A673 (cell line): ENCODE measurements at regions not wholly inside any gene's neighbourhood (a gene's known extent, or its start where the extent isn't known, plus 50 kb on each side); places are given as distances from the start of the nearest gene placed in this dataset.
"Not testable (repeated sequence)": the region's sequence is repeated elsewhere in the genome, so short reads cannot be mapped to it uniquely, and the experiment has no call there.

Experiments used
- BruUV-seq: library from RNA; stranded (reverse); fragments of 400-500 nt; replicated peaks from 2 replicates; lab custom pipeline; 2021; lab: Mats Ljungman, UMichigan
- CTCF ChIA-PET: fragments of 300-600 bp; sonication (Branson Sonifier 250); formaldehyde crosslinking; loops from one replicate; lab custom pipeline; 2022; ENCODE audit warnings: antibody characterized with exemption; lab: Charles Lee
- POLR2A ChIA-PET: fragments of 300-600 bp; sonication (Branson Sonifier 250); formaldehyde crosslinking; loops from one replicate; lab custom pipeline; 2022; ENCODE audit warnings: antibody characterized with exemption; ENCODE audit not compliant: low non-redundant PET; lab: Charles Lee
- DNase-seq: peaks from one replicate; pipeline ENCODE4 v3.0.0-alpha.2; 2015; ENCODE audit warnings: low spot score
- H3K27ac ChIP-seq: fragments of 200-600 bp; sonication (generic); 2 replicates; pipeline ENCODE4 v1.5.1; 2016; ENCODE audit warnings: mixed run types, low read depth, mild to moderate bottlenecking, mixed read lengths, antibody characterized with exemption, low read length; ENCODE audit not compliant: poor library complexity, severe bottlenecking
- H3K27me3 ChIP-seq: fragments of 200-600 bp; sonication (generic); replicated peaks from 2 replicates; pipeline ENCODE4 v1.6.1; 2017; ENCODE audit warnings: mixed run types, low read depth, mild to moderate bottlenecking, mixed read lengths, antibody characterized with exemption, low read length; ENCODE audit not compliant: insufficient read depth, poor library complexity
- H3K36me3 ChIP-seq: fragments of 200-600 bp; sonication (generic); 2 replicates; pipeline ENCODE4 v1.6.1; 2016; ENCODE audit warnings: mixed run types, mild to moderate bottlenecking, mixed read lengths, antibody characterized with exemption, low read length; ENCODE audit not compliant: insufficient read depth, poor library complexity, severe bottlenecking
- H3K4me1 ChIP-seq: fragments of 200-600 bp; sonication (generic); 2 replicates; pipeline ENCODE4 v1.6.1; 2017; ENCODE audit warnings: mixed run types, mild to moderate bottlenecking, mixed read lengths, antibody characterized with exemption, low read length; ENCODE audit not compliant: insufficient read depth, poor library complexity, severe bottlenecking
- H3K4me3 ChIP-seq: fragments of 200-600 bp; sonication (generic); 2 replicates; pipeline ENCODE4 v1.5.1; 2016; ENCODE audit warnings: low read depth, mixed run types, mild to moderate bottlenecking, mixed read lengths, low read length; ENCODE audit not compliant: poor library complexity, severe bottlenecking
- H3K9me3 ChIP-seq: fragments of 200-600 bp; sonication (generic); 2 replicates; pipeline ENCODE4 v1.6.1; 2016; ENCODE audit warnings: mixed run types, low read depth, mild to moderate bottlenecking, mixed read lengths, antibody characterized with exemption, low read length; ENCODE audit not compliant: poor library complexity, severe bottlenecking
- EZH2 ChIP-seq: fragments of 200-600 bp; sonication (generic); IDR thresholded peaks from 2 replicates; pipeline ENCODE4 v1.6.1; 2017; ENCODE audit warnings: borderline replicate concordance, low read depth, mild to moderate bottlenecking, mixed read lengths, antibody characterized with exemption, low read length; ENCODE audit not compliant: poor library complexity, severe bottlenecking
- intact Hi-C: fragments of 100-400 bp; cut with micrococcal nuclease; formaldehyde crosslinking; loops from one replicate; pipeline ENCODE4 v1.10.0; 2022; ENCODE audit not compliant: unreplicated experiment
- TF ChIP-seq, protein P1 (sequence below): fragments of 300-800, 200-600 bp; sonication (generic); conservative IDR thresholded peaks from 2 replicates; pipeline ENCODE4 v1.5.1; 2017; ENCODE audit warnings: low read depth, mild to moderate bottlenecking, antibody characterized with exemption, low read length, moderate library complexity, mixed read lengths

DNA sequence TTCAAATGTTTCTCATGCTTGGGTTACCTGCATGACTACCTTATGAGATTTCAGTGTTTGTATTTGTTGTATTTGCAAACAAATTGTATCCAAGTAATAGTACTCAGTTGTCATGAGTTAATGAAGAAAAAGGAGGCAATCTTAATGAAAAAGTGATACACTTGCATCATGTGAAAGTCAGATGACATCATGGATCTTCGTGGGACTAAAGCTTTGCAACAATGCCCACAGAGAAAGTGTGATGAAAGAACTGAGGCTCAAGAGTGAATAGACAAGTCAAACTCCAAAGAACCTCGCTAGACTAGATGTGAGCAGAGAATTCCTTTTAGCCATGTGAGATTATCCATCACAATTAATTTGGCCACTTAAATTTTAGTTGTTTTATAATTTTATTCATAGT, 75.4 kb upstream of the ADRB2 start:
- TF ChIP-seq, protein P1, sequence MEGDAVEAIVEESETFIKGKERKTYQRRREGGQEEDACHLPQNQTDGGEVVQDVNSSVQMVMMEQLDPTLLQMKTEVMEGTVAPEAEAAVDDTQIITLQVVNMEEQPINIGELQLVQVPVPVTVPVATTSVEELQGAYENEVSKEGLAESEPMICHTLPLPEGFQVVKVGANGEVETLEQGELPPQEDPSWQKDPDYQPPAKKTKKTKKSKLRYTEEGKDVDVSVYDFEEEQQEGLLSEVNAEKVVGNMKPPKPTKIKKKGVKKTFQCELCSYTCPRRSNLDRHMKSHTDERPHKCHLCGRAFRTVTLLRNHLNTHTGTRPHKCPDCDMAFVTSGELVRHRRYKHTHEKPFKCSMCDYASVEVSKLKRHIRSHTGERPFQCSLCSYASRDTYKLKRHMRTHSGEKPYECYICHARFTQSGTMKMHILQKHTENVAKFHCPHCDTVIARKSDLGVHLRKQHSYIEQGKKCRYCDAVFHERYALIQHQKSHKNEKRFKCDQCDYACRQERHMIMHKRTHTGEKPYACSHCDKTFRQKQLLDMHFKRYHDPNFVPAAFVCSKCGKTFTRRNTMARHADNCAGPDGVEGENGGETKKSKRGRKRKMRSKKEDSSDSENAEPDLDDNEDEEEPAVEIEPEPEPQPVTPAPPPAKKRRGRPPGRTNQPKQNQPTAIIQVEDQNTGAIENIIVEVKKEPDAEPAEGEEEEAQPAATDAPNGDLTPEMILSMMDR = no peak
- TF ChIP-seq EZH2 = no peak
- no peak for DNase-seq
- no TSS peak for BruUV-seq
- no peaks in the 10 kb centered on the region for H3K36me3 ChIP-seq
- no peaks in the 10 kb centered on the region for H3K9me3 ChIP-seq
- intact Hi-C loops = no loop called here
- H3K4me3 ChIP-seq = no peak overlapping the region
- ChIA-PET POLR2A (interaction anchor here (0.7 kb wide), 1 partner anchor 18 kb away, joined by 16 read pairs; no protein-coding TSS in a partner anchor), CTCF (no interaction called here)
- no peak overlapping the region for H3K27ac ChIP-seq
- no peaks in the 10 kb centered on the region for H3K4me1 ChIP-seq
- peaks cover 4% of the 10 kb centered on the region for H3K27me3 ChIP-seq

DNA sequence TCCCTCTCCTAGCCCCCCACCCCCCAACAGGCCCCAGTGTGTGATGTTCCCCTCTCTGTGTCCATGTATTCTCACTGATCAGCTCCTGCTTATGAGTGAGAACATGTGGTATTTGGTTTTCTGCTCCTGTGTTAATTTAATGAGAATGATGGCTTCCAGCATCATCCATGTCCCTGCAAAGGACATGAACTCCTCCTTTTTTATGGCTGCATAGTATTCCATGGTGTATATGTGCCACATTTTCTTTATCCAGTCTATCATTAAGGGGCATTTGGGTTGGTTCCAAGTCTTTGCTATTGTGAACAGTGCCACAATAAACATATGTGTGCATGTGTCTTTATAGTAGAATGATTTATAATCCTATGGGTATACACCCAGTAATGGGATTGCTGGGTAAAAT, 74.0 kb upstream of the ADRB2 start:
- DNase-seq, H3K36me3 ChIP-seq, POLR2A ChIA-PET, H3K27ac ChIP-seq, H3K4me1 ChIP-seq, H3K27me3 ChIP-seq, BruUV-seq, intact Hi-C loops, H3K4me3 ChIP-seq, CTCF ChIA-PET, H3K9me3 ChIP-seq: not testable (repeated sequence)

DNA sequence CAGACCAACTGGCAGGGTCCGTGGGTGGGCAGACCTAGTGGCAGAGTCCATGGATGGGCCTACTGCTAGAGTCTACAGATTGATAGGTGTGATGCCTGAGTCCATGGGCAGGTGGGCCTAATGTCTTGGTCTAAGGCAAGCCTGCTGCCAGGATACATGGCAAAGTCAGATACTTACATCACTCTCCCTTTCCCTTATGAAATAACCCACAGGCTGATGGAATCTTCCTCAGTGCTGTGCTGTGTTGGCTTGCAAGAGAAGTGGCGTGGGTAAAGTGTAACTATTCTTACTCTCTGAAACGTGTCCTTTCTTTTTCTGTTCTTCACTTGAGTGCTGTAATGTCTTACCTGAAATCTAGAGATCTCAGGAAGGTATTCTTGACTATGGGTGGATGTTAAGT, 67.3 kb upstream of the ADRB2 start:
- TF ChIP-seq EZH2 = no peak
- TF ChIP-seq, protein P1 = no peak
- CTCF ChIA-PET = no interaction called here
- H3K9me3 ChIP-seq = no peaks in the 10 kb centered on the region
- POLR2A ChIA-PET = no interaction called here
- H3K4me3 ChIP-seq = no peak overlapping the region
- H3K4me1 ChIP-seq = no peaks in the 10 kb centered on the region
- peaks cover 12% of the 10 kb centered on the region for H3K27me3 ChIP-seq
- no peak overlapping the region for H3K27ac ChIP-seq
- BruUV-seq = no TSS peak
- no peaks in the 10 kb centered on the region for H3K36me3 ChIP-seq
- intact Hi-C loops = no loop called here
- DNase-seq = no peak

DNA sequence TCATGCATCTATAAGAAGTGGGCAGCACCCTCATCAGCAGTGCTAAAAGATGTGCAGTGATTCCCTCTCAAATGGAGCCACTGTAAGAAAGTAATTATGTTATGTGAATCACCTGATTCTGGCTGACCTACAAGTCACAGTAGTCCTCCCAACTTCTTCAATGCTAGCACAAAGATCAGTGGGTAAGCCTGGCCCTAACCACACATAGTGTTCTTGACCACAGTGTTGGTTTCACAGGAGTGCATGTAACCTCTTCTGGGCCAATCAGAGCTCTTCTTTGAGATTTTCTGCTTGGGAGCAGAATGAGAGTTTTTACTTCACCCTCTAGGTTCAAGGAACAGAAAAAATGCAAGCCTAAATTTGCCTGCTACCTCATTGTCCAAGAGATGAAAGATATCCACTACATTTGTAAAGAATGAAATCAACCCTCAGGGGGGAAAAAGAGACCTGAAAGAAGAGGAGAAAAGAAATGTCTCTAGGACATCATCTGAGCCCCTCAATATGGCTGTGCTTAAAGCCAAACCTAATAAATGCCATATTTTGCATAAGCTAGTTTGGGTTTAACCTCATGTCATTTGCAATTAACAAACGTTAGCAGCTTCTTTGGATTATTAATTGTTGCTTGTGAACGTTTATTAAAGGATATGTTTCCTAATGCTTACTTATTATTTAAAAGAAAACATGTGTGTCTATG, 65.3 kb upstream of the ADRB2 start:
- H3K27me3 ChIP-seq = peaks cover 29% of the 10 kb centered on the region
- H3K27ac ChIP-seq = no peak overlapping the region
- H3K4me3 ChIP-seq = no peak overlapping the region
- no peak for DNase-seq
- POLR2A ChIA-PET = no interaction called here
- H3K36me3 ChIP-seq = no peaks in the 10 kb centered on the region
- CTCF ChIA-PET = no interaction called here
- no peak for TF ChIP-seq EZH2
- TF ChIP-seq, protein P1 = no peak
- H3K4me1 ChIP-seq = no peaks in the 10 kb centered on the region
- no TSS peak for BruUV-seq
- H3K9me3 ChIP-seq = no peaks in the 10 kb centered on the region
- intact Hi-C loops = no loop called here
